Caco-2 (cell line): ENCODE measurements at regions not wholly inside any gene's neighbourhood (a gene's known extent, or its start where the extent isn't known, plus 50 kb on each side); places are given as distances from the start of the nearest gene placed in this dataset.

ENCODE experiments used
- BruUV-seq: library from RNA; stranded (reverse); fragments of 400-500 nt; replicated peaks from 2 replicates; lab custom pipeline; 2021; lab: Mats Ljungman, UMichigan
- CTCF ChIA-PET: fragments of 300-600 bp; sonication (Branson Sonifier 250); formaldehyde crosslinking; loops from one replicate; lab custom pipeline; 2022; ENCODE audit warnings: antibody characterized with exemption; lab: Charles Lee
- POLR2A ChIA-PET: fragments of 300-600 bp; sonication (Branson Sonifier 250); formaldehyde crosslinking; loops from one replicate; lab custom pipeline; 2022; ENCODE audit warnings: antibody characterized with exemption; lab: Charles Lee
- DNase-seq, 2 experiments: peaks; one replicate each; pipeline versions ENCODE4 v3.0.0 to v3.0.0-alpha.2; 2020 to 2022
- H3K27me3 ChIP-seq: replicated peaks from 2 replicates; pipeline ENCODE4 v1.6.0; 2011; ENCODE audit warnings: low read length; ENCODE audit not compliant: control insufficient read depth, insufficient read depth
- H3K36me3 ChIP-seq: 2 replicates; pipeline ENCODE4 v1.5.1; 2011; ENCODE audit warnings: low read length; ENCODE audit not compliant: control insufficient read depth, insufficient read depth
- H3K4me1 ChIP-seq: fragments of 250-450 bp; sonication (Bioruptor Pico); 2 replicates; pipeline ENCODE4 v1.5.1; 2020; ENCODE audit warnings: mild to moderate bottlenecking
- H3K4me3 ChIP-seq: 2 replicates; pipeline ENCODE4 v1.5.1; 2011; ENCODE audit warnings: low read depth, mild to moderate bottlenecking, control low read depth, low read length
- H3K9me3 ChIP-seq: fragments of 250-450 bp; sonication (Bioruptor Pico); 2 replicates; pipeline ENCODE4 v1.5.1; 2020; ENCODE audit warnings: mild to moderate bottlenecking, moderate library complexity
- H3K27ac Mint-ChIP-seq: one replicate; pipeline ENCODE4 v1.8.0; 2022; ENCODE audit warnings: mixed read lengths; ENCODE audit not compliant: unreplicated experiment
- H3K27me3 Mint-ChIP-seq: one replicate; pipeline ENCODE4 v1.8.0; 2022; ENCODE audit warnings: mixed read lengths; ENCODE audit not compliant: insufficient read depth, unreplicated experiment
- H3K36me3 Mint-ChIP-seq: one replicate; pipeline ENCODE4 v1.8.0; 2022; ENCODE audit warnings: mild to moderate bottlenecking, mixed read lengths; ENCODE audit not compliant: insufficient read depth, unreplicated experiment
- H3K4me1 Mint-ChIP-seq: one replicate; pipeline ENCODE4 v1.8.0; 2022; ENCODE audit warnings: low read depth, mixed read lengths; ENCODE audit not compliant: unreplicated experiment
- H3K4me3 Mint-ChIP-seq: one replicate; pipeline ENCODE4 v1.8.0; 2022; ENCODE audit warnings: mild to moderate bottlenecking, moderate library complexity, mixed read lengths; ENCODE audit not compliant: unreplicated experiment
- H3K9me3 Mint-ChIP-seq: one replicate; pipeline ENCODE4 v1.8.0; 2022; ENCODE audit warnings: mixed read lengths; ENCODE audit not compliant: unreplicated experiment
- intact Hi-C: fragments of 100-400 bp; cut with micrococcal nuclease; formaldehyde crosslinking; loops from one replicate; pipeline ENCODE4 v1.10.0; 2022; ENCODE audit not compliant: unreplicated experiment
- TF ChIP-seq, protein P1 (sequence below), 2 experiments: fragments of 200-600 bp in 1 of 2; IDR thresholded peaks; 1 replicate in 1 of 2; 2 replicates in 1 of 2; pipeline versions ENCODE4 v1.5.1 to v1.8.0; 2011 to 2022; ENCODE audit warnings: antibody characterized with exemption in 1 of 2, control low read depth in 1 of 2, inconsistent platforms in 1 of 2, low read depth in 1 of 2, low read length in 1 of 2, mild to moderate bottlenecking in 1 of 2, moderate library complexity in 1 of 2; ENCODE audit not compliant: insufficient read depth in 1 of 2, severe bottlenecking in 1 of 2, unreplicated experiment in 1 of 2

DNA sequence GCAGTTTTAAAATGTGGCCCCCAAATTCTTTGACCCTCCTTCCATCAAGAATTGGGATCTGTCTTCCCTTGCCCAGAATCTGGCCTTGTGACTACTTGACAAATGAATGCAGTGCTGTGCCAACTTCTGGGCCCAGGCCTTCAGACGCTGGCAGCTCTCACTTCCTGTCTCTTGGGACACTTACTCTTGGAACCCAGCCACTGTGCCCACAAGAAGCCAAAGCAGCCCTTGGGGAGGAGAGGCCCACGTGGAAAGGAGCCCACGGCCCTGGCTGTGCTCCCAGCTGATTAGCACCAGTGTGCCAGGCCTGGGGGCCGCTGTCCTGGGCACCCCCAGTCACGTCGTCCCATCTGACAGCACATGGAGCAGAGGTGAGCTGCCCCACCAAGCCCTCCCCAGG, 56.6 kb downstream of the RPL37A start:
- ChIA-PET POLR2A (no interaction called here), CTCF (no interaction called here)
- H3K27me3 Mint-ChIP-seq = peaks cover 3% of the 10 kb centered on the region
- H3K4me3 Mint-ChIP-seq = no peak overlapping the region
- TF ChIP-seq, protein P1, sequence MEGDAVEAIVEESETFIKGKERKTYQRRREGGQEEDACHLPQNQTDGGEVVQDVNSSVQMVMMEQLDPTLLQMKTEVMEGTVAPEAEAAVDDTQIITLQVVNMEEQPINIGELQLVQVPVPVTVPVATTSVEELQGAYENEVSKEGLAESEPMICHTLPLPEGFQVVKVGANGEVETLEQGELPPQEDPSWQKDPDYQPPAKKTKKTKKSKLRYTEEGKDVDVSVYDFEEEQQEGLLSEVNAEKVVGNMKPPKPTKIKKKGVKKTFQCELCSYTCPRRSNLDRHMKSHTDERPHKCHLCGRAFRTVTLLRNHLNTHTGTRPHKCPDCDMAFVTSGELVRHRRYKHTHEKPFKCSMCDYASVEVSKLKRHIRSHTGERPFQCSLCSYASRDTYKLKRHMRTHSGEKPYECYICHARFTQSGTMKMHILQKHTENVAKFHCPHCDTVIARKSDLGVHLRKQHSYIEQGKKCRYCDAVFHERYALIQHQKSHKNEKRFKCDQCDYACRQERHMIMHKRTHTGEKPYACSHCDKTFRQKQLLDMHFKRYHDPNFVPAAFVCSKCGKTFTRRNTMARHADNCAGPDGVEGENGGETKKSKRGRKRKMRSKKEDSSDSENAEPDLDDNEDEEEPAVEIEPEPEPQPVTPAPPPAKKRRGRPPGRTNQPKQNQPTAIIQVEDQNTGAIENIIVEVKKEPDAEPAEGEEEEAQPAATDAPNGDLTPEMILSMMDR (IDR thresholded peaks at IDR 0.05; ENCODE audit: insufficient read depth in 1 of 2, low read depth in 1 of 2, low read length in 1 of 2, severe bottlenecking in 1 of 2, unreplicated experiment in 1 of 2) = no peak
- no TSS peak for BruUV-seq
- H3K36me3 Mint-ChIP-seq = no peaks in the 10 kb centered on the region
- no peaks in the 10 kb centered on the region for H3K9me3 ChIP-seq
- H3K9me3 Mint-ChIP-seq = no peaks in the 10 kb centered on the region
- no peak for DNase-seq
- no peak overlapping the region for H3K4me3 ChIP-seq
- H3K27me3 ChIP-seq = no peaks in the 10 kb centered on the region
- no peaks in the 10 kb centered on the region for H3K4me1 Mint-ChIP-seq
- no peaks in the 10 kb centered on the region for H3K36me3 ChIP-seq
- no peaks in the 10 kb centered on the region for H3K4me1 ChIP-seq
- intact Hi-C loops = no loop called here
- no peak overlapping the region for H3K27ac Mint-ChIP-seq

DNA sequence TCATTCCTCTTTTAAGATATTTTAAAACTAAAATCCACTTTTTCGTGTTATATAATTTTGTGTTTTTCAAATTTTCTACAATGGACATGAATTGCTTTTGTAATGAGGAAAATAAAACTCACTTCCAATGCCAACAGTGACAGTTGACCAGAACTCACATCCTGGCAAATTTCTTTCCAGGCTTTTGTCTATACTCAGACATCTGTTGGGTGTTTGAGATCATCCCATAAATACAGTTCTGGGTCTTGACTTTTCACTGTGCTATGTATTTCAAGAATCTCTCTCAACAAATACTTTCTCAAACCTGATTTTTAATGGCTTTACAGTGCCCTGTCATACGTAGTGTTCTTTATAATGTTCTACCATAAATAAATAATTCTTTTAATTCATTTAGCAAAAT, 57.6 kb downstream of the RPL37A start:
- TF ChIP-seq, protein P1 (IDR thresholded peaks at IDR 0.05; ENCODE audit: insufficient read depth in 1 of 2, low read depth in 1 of 2, low read length in 1 of 2, severe bottlenecking in 1 of 2, unreplicated experiment in 1 of 2) = no peak
- BruUV-seq = no TSS peak
- intact Hi-C loops = no loop called here
- ChIA-PET POLR2A (no interaction called here), CTCF (no interaction called here)
- Mint-ChIP-seq H3K9me3 (no peaks in the 10 kb centered on the region), H3K27me3 (peaks cover 5% of the 10 kb centered on the region), H3K27ac (no peak overlapping the region), H3K36me3 (no peaks in the 10 kb centered on the region), H3K4me1 (no peaks in the 10 kb centered on the region), H3K4me3 (no peak overlapping the region)
- Histone ChIP-seq H3K9me3 (no peaks in the 10 kb centered on the region), H3K36me3 (no peaks in the 10 kb centered on the region), H3K27me3 (no peaks in the 10 kb centered on the region), H3K4me1 (no peaks in the 10 kb centered on the region), H3K4me3 (no peak overlapping the region)
- no peak for DNase-seq

DNA sequence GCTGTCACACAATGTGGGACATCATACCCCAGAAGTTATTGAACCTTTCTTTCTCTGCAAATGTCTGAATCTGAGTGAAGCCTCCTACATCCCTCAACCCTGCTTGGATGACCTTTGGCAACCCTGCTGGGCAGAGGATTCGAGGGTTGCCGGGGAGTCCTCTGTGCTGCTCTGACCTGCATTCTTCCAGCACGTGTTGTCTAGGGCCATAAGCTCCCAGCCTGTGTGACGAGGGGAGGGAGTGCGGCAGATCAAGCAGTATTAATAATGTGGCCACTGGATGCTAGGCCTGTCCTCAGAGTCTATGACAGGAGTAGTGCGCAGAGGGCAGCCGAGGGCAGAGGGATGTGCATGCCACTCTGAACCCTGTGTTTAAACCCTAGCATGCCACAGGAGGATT, 58.8 kb downstream of the RPL37A start:
- no peaks in the 10 kb centered on the region for H3K4me1 ChIP-seq
- CTCF ChIA-PET = no interaction called here
- no TSS peak for BruUV-seq
- intact Hi-C loops = no loop called here
- Mint-ChIP-seq H3K4me1 (no peaks in the 10 kb centered on the region), H3K9me3 (no peaks in the 10 kb centered on the region), H3K36me3 (no peaks in the 10 kb centered on the region), H3K4me3 (no peak overlapping the region), H3K27me3 (peaks cover 5% of the 10 kb centered on the region), H3K27ac (no peak overlapping the region)
- DNase-seq = no peak
- H3K36me3 ChIP-seq = no peaks in the 10 kb centered on the region
- no peaks in the 10 kb centered on the region for H3K27me3 ChIP-seq
- no peak overlapping the region for H3K4me3 ChIP-seq
- POLR2A ChIA-PET = no interaction called here
- no peaks in the 10 kb centered on the region for H3K9me3 ChIP-seq
- TF ChIP-seq, protein P1 (IDR thresholded peaks at IDR 0.05; ENCODE audit: insufficient read depth in 1 of 2, low read depth in 1 of 2, low read length in 1 of 2, severe bottlenecking in 1 of 2, unreplicated experiment in 1 of 2) = no peak
